Urothelium cell line (cell line): ENCODE measurements at regions not wholly inside any gene's neighbourhood (a gene's known extent, or its start where the extent isn't known, plus 50 kb on each side); places are given as distances from the start of the nearest gene placed in this dataset.

ENCODE experiments used
- DNase-seq: peaks from one replicate; pipeline ENCODE4 v3.0.0; 2011; ENCODE audit warnings: low spot score, mixed read lengths
- FAIRE-seq: peaks from 2 replicates; lab custom pipeline; 2011; peaks lifted over from hg19 to GRCh38; lab: Jason Lieb, UNC

- DNase-seq (no peak), FAIRE-seq (no peak)
These were observed 257.7 kb upstream of the NR2F2 start for GRCh38 chr15:96072821-96073220.

GRCh38 chr15:96073908-96074307, 256.6 kb upstream of the NR2F2 start:
- DNase-seq (no peak), FAIRE-seq (no peak)

GRCh38 chr15:96075895-96076294, 254.6 kb upstream of the NR2F2 start:
- DNase-seq (no peak), FAIRE-seq (no peak)

- no peak for FAIRE-seq
- no peak for DNase-seq
These were observed 254.2 kb upstream of the NR2F2 start for GRCh38 chr15:96076350-96076749.

- no peak for FAIRE-seq
These were observed 251.5 kb upstream of the NR2F2 start for GRCh38 chr15:96079041-96079440.

GRCh38 chr15:96079882-96080281, 250.6 kb upstream of the NR2F2 start:
- FAIRE-seq (no peak), DNase-seq (no peak)

More at GRCh38 chr15:96079041-96079440, 251.5 kb upstream of the NR2F2 start:
- no peak for DNase-seq

- no peak for DNase-seq
- no peak for FAIRE-seq
These were observed 244.3 kb upstream of the NR2F2 start for GRCh38 chr15:96086164-96086563.

GRCh38 chr15:96087180-96087884, 243.2 kb upstream of the NR2F2 start:
- no peak for FAIRE-seq
- no peak for DNase-seq

- no peak for DNase-seq
- no peak for FAIRE-seq
These were observed 241.8 kb upstream of the NR2F2 start for GRCh38 chr15:96088650-96089049.

- DNase-seq (no peak), FAIRE-seq (no peak)
These were observed 241.0 kb upstream of the NR2F2 start for GRCh38 chr15:96089405-96090058.

- FAIRE-seq = no peak
- DNase-seq = no peak
These were observed 238.3 kb upstream of the NR2F2 start for GRCh38 chr15:96092186-96092585.

GRCh38 chr15:96093063-96093462, 237.4 kb upstream of the NR2F2 start:
- DNase-seq (no peak), FAIRE-seq (no peak)

- no peak for FAIRE-seq
- no peak for DNase-seq
These were observed 232.8 kb upstream of the NR2F2 start for GRCh38 chr15:96097661-96098060.

- FAIRE-seq (no peak), DNase-seq (no peak)
These were observed 227.9 kb upstream of the NR2F2 start for GRCh38 chr15:96102631-96103030.

- FAIRE-seq (no peak), DNase-seq (no peak)
These were observed 224.3 kb upstream of the NR2F2 start for GRCh38 chr15:96106181-96106580.

- no peak for FAIRE-seq
- no peak for DNase-seq
These were observed 223.9 kb upstream of the NR2F2 start for GRCh38 chr15:96106628-96107027.

- FAIRE-seq (no peak), DNase-seq (no peak)
These were observed 222.6 kb upstream of the NR2F2 start for GRCh38 chr15:96107916-96108315.

- DNase-seq = no peak
- no peak for FAIRE-seq
These were observed 222.1 kb upstream of the NR2F2 start for GRCh38 chr15:96108405-96108804.

- no peak for DNase-seq
- FAIRE-seq = no peak
These were observed 220.7 kb upstream of the NR2F2 start for GRCh38 chr15:96109820-96110219.

- DNase-seq (no peak), FAIRE-seq (no peak)
These were observed 218.5 kb upstream of the NR2F2 start for GRCh38 chr15:96112018-96112417.

GRCh38 chr15:96115642-96116041, 214.9 kb upstream of the NR2F2 start:
- DNase-seq = no peak

GRCh38 chr15:96117270-96117669, 213.2 kb upstream of the NR2F2 start:
- FAIRE-seq = no peak
- DNase-seq = no peak

More at GRCh38 chr15:96115642-96116041, 214.9 kb upstream of the NR2F2 start:
- FAIRE-seq = no peak

- FAIRE-seq (no peak), DNase-seq (no peak)
These were observed 210.8 kb upstream of the NR2F2 start for GRCh38 chr15:96119734-96120133.
